ENCODE measurements at regions not wholly inside any gene's neighbourhood (a gene's known extent, or its start where the extent isn't known, plus 50 kb on each side); places are given as distances from the start of the nearest gene placed in this dataset.

- FAIRE-seq (no peak), DNase-seq (ENCODE audit: insufficient read length) (no peak)
- TF ChIP-seq POLR2A (IDR thresholded peaks at IDR 0.05; ENCODE audit: low read depth, low read length) (no peak), TAF1 (IDR thresholded peaks at IDR 0.05; ENCODE audit: borderline replicate concordance, low read depth, low read length) (no peak), POLR2AphosphoS5 (IDR thresholded peaks at IDR 0.05; ENCODE audit: low read depth, low read length) (no peak)
Observed at GRCh38 chr16:86342161-86342834, 168.0 kb upstream of the FOXF1 start.

GRCh38 chr16:86343027-86343795 is 167.1 kb upstream of the FOXF1 start:
- FAIRE-seq (no peak), DNase-seq (ENCODE audit: insufficient read length) (no peak)
- TF ChIP-seq POLR2A (IDR thresholded peaks at IDR 0.05; ENCODE audit: low read depth, low read length) (no peak), POLR2AphosphoS5 (IDR thresholded peaks at IDR 0.05; ENCODE audit: low read depth, low read length) (no peak), TAF1 (IDR thresholded peaks at IDR 0.05; ENCODE audit: borderline replicate concordance, low read depth, low read length) (no peak)

GRCh38 chr16:86343796-86344585 is 166.3 kb upstream of the FOXF1 start:
- DNase-seq (ENCODE audit: insufficient read length) (no peak), FAIRE-seq (no peak)
- TF ChIP-seq TAF1 (IDR thresholded peaks at IDR 0.05; ENCODE audit: borderline replicate concordance, low read depth, low read length), result no peak
- TF ChIP-seq POLR2A (IDR thresholded peaks at IDR 0.05; ENCODE audit: low read depth, low read length), result no peak
- TF ChIP-seq POLR2AphosphoS5 (IDR thresholded peaks at IDR 0.05; ENCODE audit: low read depth, low read length), result no peak

GRCh38 chr16:86344586-86344871 is 165.8 kb upstream of the FOXF1 start:
- TF ChIP-seq TAF1 (IDR thresholded peaks at IDR 0.05; ENCODE audit: borderline replicate concordance, low read depth, low read length), result no peak
- no peak for TF ChIP-seq POLR2A (IDR thresholded peaks at IDR 0.05; ENCODE audit: low read depth, low read length)
- TF ChIP-seq POLR2AphosphoS5 (IDR thresholded peaks at IDR 0.05; ENCODE audit: low read depth, low read length), result no peak
- FAIRE-seq (no peak), DNase-seq (ENCODE audit: insufficient read length) (no peak)

GRCh38 chr16:86344881-86345280 is 165.4 kb upstream of the FOXF1 start:
- TF ChIP-seq TAF1 (IDR thresholded peaks at IDR 0.05; ENCODE audit: borderline replicate concordance, low read depth, low read length) (no peak), POLR2AphosphoS5 (IDR thresholded peaks at IDR 0.05; ENCODE audit: low read depth, low read length) (no peak), POLR2A (IDR thresholded peaks at IDR 0.05; ENCODE audit: low read depth, low read length) (no peak)
- DNase-seq (ENCODE audit: insufficient read length), result no peak
- FAIRE-seq, result no peak

GRCh38 chr16:86345516-86345915 is 164.8 kb upstream of the FOXF1 start:
- DNase-seq (ENCODE audit: insufficient read length) (no peak), FAIRE-seq (no peak)
- TF ChIP-seq POLR2A (IDR thresholded peaks at IDR 0.05; ENCODE audit: low read depth, low read length) (no peak), POLR2AphosphoS5 (IDR thresholded peaks at IDR 0.05; ENCODE audit: low read depth, low read length) (no peak), TAF1 (IDR thresholded peaks at IDR 0.05; ENCODE audit: borderline replicate concordance, low read depth, low read length) (no peak)

- no peak for TF ChIP-seq POLR2AphosphoS5 (IDR thresholded peaks at IDR 0.05; ENCODE audit: low read depth, low read length)
- TF ChIP-seq TAF1 (IDR thresholded peaks at IDR 0.05; ENCODE audit: borderline replicate concordance, low read depth, low read length), result no peak
- TF ChIP-seq POLR2A (IDR thresholded peaks at IDR 0.05; ENCODE audit: low read depth, low read length), result no peak
- no peak for FAIRE-seq
- no peak for DNase-seq (ENCODE audit: insufficient read length)
Observed at GRCh38 chr16:86346034-86346433, 164.3 kb upstream of the FOXF1 start.

- DNase-seq (ENCODE audit: insufficient read length) (no peak), FAIRE-seq (no peak)
- no peak for TF ChIP-seq POLR2A (IDR thresholded peaks at IDR 0.05; ENCODE audit: low read depth, low read length)
- TF ChIP-seq TAF1 (IDR thresholded peaks at IDR 0.05; ENCODE audit: borderline replicate concordance, low read depth, low read length), result no peak
- no peak for TF ChIP-seq POLR2AphosphoS5 (IDR thresholded peaks at IDR 0.05; ENCODE audit: low read depth, low read length)
Observed at GRCh38 chr16:86347090-86347489, 163.2 kb upstream of the FOXF1 start.

GRCh38 chr16:86347916-86348555 is 162.3 kb upstream of the FOXF1 start:
- no peak for FAIRE-seq
- TF ChIP-seq TAF1 (IDR thresholded peaks at IDR 0.05; ENCODE audit: borderline replicate concordance, low read depth, low read length), result no peak
- no peak for TF ChIP-seq POLR2AphosphoS5 (IDR thresholded peaks at IDR 0.05; ENCODE audit: low read depth, low read length)
- TF ChIP-seq POLR2A (IDR thresholded peaks at IDR 0.05; ENCODE audit: low read depth, low read length), result no peak
- no peak for DNase-seq (ENCODE audit: insufficient read length)

GRCh38 chr16:86349338-86349900 is 160.9 kb upstream of the FOXF1 start:
- FAIRE-seq (no peak), DNase-seq (ENCODE audit: insufficient read length) (no peak)
- no peak for TF ChIP-seq POLR2AphosphoS5 (IDR thresholded peaks at IDR 0.05; ENCODE audit: low read depth, low read length)
- no peak for TF ChIP-seq TAF1 (IDR thresholded peaks at IDR 0.05; ENCODE audit: borderline replicate concordance, low read depth, low read length)
- no peak for TF ChIP-seq POLR2A (IDR thresholded peaks at IDR 0.05; ENCODE audit: low read depth, low read length)

- no peak for DNase-seq (ENCODE audit: insufficient read length)
- no peak for FAIRE-seq
- no peak for TF ChIP-seq POLR2A (IDR thresholded peaks at IDR 0.05; ENCODE audit: low read depth, low read length)
Observed at GRCh38 chr16:86350289-86350688, 160.0 kb upstream of the FOXF1 start.
